ENCODE measurements at regions not wholly inside any gene's neighbourhood (a gene's known extent, or its start where the extent isn't known, plus 50 kb on each side); places are given as distances from the start of the nearest gene placed in this dataset.

DNA sequence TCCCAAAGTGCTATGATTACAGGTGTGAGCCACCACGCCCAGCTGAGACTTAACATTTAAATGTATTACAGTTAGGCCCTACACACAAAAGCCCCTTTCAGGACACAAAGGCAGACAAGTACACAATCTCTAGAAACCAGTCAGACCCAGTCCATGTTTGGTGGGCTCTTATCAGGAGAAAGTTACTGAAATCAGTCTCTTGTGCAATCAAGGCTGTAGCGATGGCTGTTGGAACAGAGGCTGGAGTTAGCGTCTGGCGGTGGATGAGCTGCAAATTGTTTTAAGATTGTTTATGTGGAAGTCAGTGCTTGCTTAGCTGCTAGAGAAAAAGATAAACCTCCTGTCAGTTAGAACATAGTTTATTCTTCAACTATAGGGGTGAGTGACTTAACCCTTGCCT is 89.5 kb upstream of the SNRPN start:
- no peak for TF ChIP-seq POLR2AphosphoS5 (IDR thresholded peaks at IDR 0.05)
- TF ChIP-seq, protein P1, sequence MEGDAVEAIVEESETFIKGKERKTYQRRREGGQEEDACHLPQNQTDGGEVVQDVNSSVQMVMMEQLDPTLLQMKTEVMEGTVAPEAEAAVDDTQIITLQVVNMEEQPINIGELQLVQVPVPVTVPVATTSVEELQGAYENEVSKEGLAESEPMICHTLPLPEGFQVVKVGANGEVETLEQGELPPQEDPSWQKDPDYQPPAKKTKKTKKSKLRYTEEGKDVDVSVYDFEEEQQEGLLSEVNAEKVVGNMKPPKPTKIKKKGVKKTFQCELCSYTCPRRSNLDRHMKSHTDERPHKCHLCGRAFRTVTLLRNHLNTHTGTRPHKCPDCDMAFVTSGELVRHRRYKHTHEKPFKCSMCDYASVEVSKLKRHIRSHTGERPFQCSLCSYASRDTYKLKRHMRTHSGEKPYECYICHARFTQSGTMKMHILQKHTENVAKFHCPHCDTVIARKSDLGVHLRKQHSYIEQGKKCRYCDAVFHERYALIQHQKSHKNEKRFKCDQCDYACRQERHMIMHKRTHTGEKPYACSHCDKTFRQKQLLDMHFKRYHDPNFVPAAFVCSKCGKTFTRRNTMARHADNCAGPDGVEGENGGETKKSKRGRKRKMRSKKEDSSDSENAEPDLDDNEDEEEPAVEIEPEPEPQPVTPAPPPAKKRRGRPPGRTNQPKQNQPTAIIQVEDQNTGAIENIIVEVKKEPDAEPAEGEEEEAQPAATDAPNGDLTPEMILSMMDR (IDR thresholded peaks at IDR 0.05), result no peak
- TF ChIP-seq EP300 (IDR thresholded peaks at IDR 0.05), result no peak
- TF ChIP-seq POLR2A (IDR thresholded peaks at IDR 0.05), result no peak

All from stomach (tissue), 4 donors.